ENCODE measurements at regions not wholly inside any gene's neighbourhood (a gene's known extent, or its start where the extent isn't known, plus 50 kb on each side); places are given as distances from the start of the nearest gene placed in this dataset.
"Not testable (repeated sequence)": the region's sequence is repeated elsewhere in the genome, so short reads cannot be mapped to it uniquely, and the experiment has no call there.

- FAIRE-seq = no peak
These were observed 59.2 kb downstream of the EMX2 start for GRCh38 chr10:117601716-117602115.

GRCh38 chr10:117603081-117603480 is 60.5 kb downstream of the EMX2 start:
- no peak for FAIRE-seq

GRCh38 chr10:117603726-117604125 is 61.2 kb downstream of the EMX2 start:
- no peak for FAIRE-seq

- FAIRE-seq = no peak
These were observed 66.7 kb downstream of the EMX2 start for GRCh38 chr10:117609095-117609795.

- no peak for FAIRE-seq
These were observed 67.2 kb downstream of the EMX2 start for GRCh38 chr10:117609796-117610170.

GRCh38 chr10:117610321-117610720 is 67.8 kb downstream of the EMX2 start:
- no peak for FAIRE-seq

- no peak for FAIRE-seq
These were observed 69.6 kb downstream of the EMX2 start for GRCh38 chr10:117612113-117612512.

- FAIRE-seq = no peak
These were observed 73.1 kb downstream of the EMX2 start for GRCh38 chr10:117615649-117616048.

GRCh38 chr10:117616179-117616578 is 73.6 kb downstream of the EMX2 start:
- FAIRE-seq = no peak

- no peak for FAIRE-seq
These were observed 74.5 kb downstream of the EMX2 start for GRCh38 chr10:117617086-117617485.

- no peak for FAIRE-seq
These were observed 75.1 kb downstream of the EMX2 start for GRCh38 chr10:117617659-117618058.

- FAIRE-seq = no peak
These were observed 76.7 kb downstream of the EMX2 start for GRCh38 chr10:117619223-117619622.

- FAIRE-seq = no peak
These were observed 77.3 kb downstream of the EMX2 start for GRCh38 chr10:117619707-117620405.

GRCh38 chr10:117621196-117621595 is 78.7 kb downstream of the EMX2 start:
- no peak for FAIRE-seq

- FAIRE-seq = no peak
These were observed 79.4 kb downstream of the EMX2 start for GRCh38 chr10:117621795-117622420.

GRCh38 chr10:117622471-117623184 is 80.1 kb downstream of the EMX2 start:
- no peak for FAIRE-seq

GRCh38 chr10:117626228-117626627 is 83.7 kb downstream of the EMX2 start:
- no peak for FAIRE-seq

- FAIRE-seq = no peak
These were observed 85.0 kb downstream of the EMX2 start for GRCh38 chr10:117627561-117627960.

GRCh38 chr10:117629717-117630116 is 87.2 kb downstream of the EMX2 start:
- not testable (repeated sequence) for FAIRE-seq

- FAIRE-seq = no peak
These were observed 89.0 kb downstream of the EMX2 start for GRCh38 chr10:117631276-117632145.

- no peak for FAIRE-seq
These were observed 89.9 kb downstream of the EMX2 start for GRCh38 chr10:117632406-117632805.

- no peak for FAIRE-seq
These were observed 93.3 kb downstream of the EMX2 start for GRCh38 chr10:117635826-117636225.

- FAIRE-seq = no peak
These were observed 95.7 kb downstream of the EMX2 start for GRCh38 chr10:117638200-117638599.

Measured in A204.1 (cell line).